Left lung (tissue), 4 donors: ENCODE measurements at regions not wholly inside any gene's neighbourhood (a gene's known extent, or its start where the extent isn't known, plus 50 kb on each side); places are given as distances from the start of the nearest gene placed in this dataset.
A peak's percentile ranks its signal among the peaks of the same experiment; 100 is the strongest.

Source experiments
- ATAC-seq: fragments of 200-7000 bp; cut with Tn5 transposase; one replicate; pipeline ENCODE4 v1.9.1; 2020; ENCODE audit warnings: moderate library complexity
- DNase-seq, 4 donors: peaks; one replicate each; pipeline ENCODE4 v3.0.0-alpha.2; 2013 to 2020
- H3K27ac ChIP-seq, 2 donors: fragments of 200-600 bp; sonication (generic) in 1 of 2; one replicate each; pipeline versions ENCODE4 v1.5.0 to v1.8.0; 2020 to 2021
- H3K27me3 ChIP-seq, 2 donors: fragments of 200-600 bp; sonication (generic) in 1 of 2; one replicate each; pipeline versions ENCODE4 v1.5.0 to v1.8.0; 2020 to 2021
- H3K36me3 ChIP-seq, 2 donors: fragments of 200-600 bp; sonication (generic) in 1 of 2; one replicate each; pipeline versions ENCODE4 v1.5.0 to v1.8.0; 2020 to 2021
- H3K4me1 ChIP-seq, 2 donors: fragments of 200-600 bp; one replicate each; pipeline ENCODE4 v1.8.0; 2021
- H3K4me3 ChIP-seq, 2 donors: fragments of 200-600 bp; sonication (generic) in 1 of 2; one replicate each; pipeline versions ENCODE4 v1.5.0 to v1.8.0; 2020 to 2021; ENCODE audit warnings: mild to moderate bottlenecking in 1 of 2
- H3K9me3 ChIP-seq, 2 donors: fragments of 200-600 bp; sonication (generic) in 1 of 2; one replicate each; pipeline versions ENCODE4 v1.5.0 to v1.8.0; 2020 to 2021
- intact Hi-C, 2 donors: fragments of 100-400 bp; cut with DNase I; formaldehyde crosslinking; loops; one replicate each; pipeline versions ENCODE4 v1.11.2 to v1.14.2; 2022
- TF ChIP-seq, protein P1 (sequence below), 2 donors: fragments of 200-600 bp; sonication (generic) in 1 of 2; IDR thresholded peaks; one replicate each; pipeline versions ENCODE4 v1.5.0 to v1.8.0; 2021; ENCODE audit warnings: antibody characterized with exemption in 2 of 2
- donor health status: DM: no; HTN: yes; CAD: no.
- donor health status: DM: no; HTN: no; CAD: no.

DNA sequence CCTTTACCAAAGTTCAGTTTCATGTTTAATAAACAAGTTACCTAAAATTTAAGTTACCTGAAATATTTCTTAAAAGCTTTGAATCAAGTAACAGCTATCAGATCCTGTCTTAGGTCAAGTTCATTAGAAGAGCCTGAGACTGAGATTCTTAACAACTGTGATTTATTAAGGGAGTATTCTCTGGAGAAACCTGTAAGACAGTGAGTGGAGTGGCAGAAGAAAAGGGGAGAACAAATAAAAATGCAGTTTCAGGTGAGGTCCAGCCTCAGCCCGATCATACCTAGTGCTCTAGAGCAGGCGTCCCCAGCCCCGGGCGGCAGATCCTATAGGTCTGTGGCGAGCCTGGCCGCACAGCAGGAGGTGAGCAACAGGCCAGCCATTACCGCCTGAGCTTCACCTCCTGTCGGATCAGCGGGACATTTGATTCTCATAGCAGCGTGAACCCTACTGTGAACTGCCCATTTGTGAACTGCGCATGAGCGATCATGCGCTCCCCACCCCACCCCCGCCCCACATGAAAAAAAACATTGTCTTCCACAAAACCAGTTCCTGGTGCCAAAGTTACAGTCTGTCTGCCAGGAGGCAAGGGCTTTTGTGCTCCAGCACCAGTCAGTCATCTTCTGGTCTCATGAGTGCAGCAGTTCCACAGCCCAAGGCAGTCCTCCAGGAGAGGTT, 59.2 kb upstream of the ADGRB3 start:
- no peak overlapping the region for H3K27ac ChIP-seq
- DNase-seq (peak in 3 of 4 donors; percentile 29 to 77 (median 61)), ATAC-seq (peak; percentile 83)
- no peaks in the 10 kb centered on the region for H3K36me3 ChIP-seq
- no peaks in the 10 kb centered on the region for H3K4me1 ChIP-seq
- intact Hi-C loops = no loop called here
- TF ChIP-seq, protein P1, sequence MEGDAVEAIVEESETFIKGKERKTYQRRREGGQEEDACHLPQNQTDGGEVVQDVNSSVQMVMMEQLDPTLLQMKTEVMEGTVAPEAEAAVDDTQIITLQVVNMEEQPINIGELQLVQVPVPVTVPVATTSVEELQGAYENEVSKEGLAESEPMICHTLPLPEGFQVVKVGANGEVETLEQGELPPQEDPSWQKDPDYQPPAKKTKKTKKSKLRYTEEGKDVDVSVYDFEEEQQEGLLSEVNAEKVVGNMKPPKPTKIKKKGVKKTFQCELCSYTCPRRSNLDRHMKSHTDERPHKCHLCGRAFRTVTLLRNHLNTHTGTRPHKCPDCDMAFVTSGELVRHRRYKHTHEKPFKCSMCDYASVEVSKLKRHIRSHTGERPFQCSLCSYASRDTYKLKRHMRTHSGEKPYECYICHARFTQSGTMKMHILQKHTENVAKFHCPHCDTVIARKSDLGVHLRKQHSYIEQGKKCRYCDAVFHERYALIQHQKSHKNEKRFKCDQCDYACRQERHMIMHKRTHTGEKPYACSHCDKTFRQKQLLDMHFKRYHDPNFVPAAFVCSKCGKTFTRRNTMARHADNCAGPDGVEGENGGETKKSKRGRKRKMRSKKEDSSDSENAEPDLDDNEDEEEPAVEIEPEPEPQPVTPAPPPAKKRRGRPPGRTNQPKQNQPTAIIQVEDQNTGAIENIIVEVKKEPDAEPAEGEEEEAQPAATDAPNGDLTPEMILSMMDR (IDR thresholded peaks at IDR 0.05) = no peak
- no peak overlapping the region for H3K4me3 ChIP-seq
- H3K27me3 ChIP-seq = peaks cover 0 to 9% of the 10 kb centered on the region in 2 donors
- no peaks in the 10 kb centered on the region for H3K9me3 ChIP-seq

GRCh38 chr6:68572975-68573374, 62.1 kb upstream of the ADGRB3 start:
- TF ChIP-seq, protein P1 (IDR thresholded peaks at IDR 0.05) = no peak
- Histone ChIP-seq H3K4me3 (no peak overlapping the region), H3K4me1 (no peaks in the 10 kb centered on the region), H3K27me3 (peaks cover 0 to 9% of the 10 kb centered on the region in 2 donors), H3K36me3 (no peaks in the 10 kb centered on the region), H3K27ac (no peak overlapping the region), H3K9me3 (no peaks in the 10 kb centered on the region)
- no peak for DNase-seq
- no peak for ATAC-seq
- intact Hi-C loops = no loop called here

- Histone ChIP-seq H3K36me3 (no peaks in the 10 kb centered on the region), H3K27me3 (peaks cover 0 to 9% of the 10 kb centered on the region in 2 donors), H3K4me1 (no peaks in the 10 kb centered on the region), H3K4me3 (no peak overlapping the region), H3K27ac (no peak overlapping the region), H3K9me3 (no peaks in the 10 kb centered on the region)
- TF ChIP-seq, protein P1 (IDR thresholded peaks at IDR 0.05) = no peak
- intact Hi-C loops = no loop called here
- DNase-seq = no peak
- peak; percentile 79 for ATAC-seq
Observed at GRCh38 chr6:68572525-68572924, 62.6 kb upstream of the ADGRB3 start.

- DNase-seq = peak in 1 of 4 donors; percentile 12
- intact Hi-C loops = no loop called here
Observed at GRCh38 chr6:68559716-68560115, 75.4 kb upstream of the ADGRB3 start.

GRCh38 chr6:68559070-68559469, 76.0 kb upstream of the ADGRB3 start:
- Histone ChIP-seq H3K36me3 (no peaks in the 10 kb centered on the region), H3K9me3 (no peaks in the 10 kb centered on the region), H3K4me3 (no peak overlapping the region), H3K27ac (no peak overlapping the region), H3K4me1 (no peaks in the 10 kb centered on the region), H3K27me3 (no peaks in the 10 kb centered on the region)
- TF ChIP-seq, protein P1 (IDR thresholded peaks at IDR 0.05) = no peak
- ATAC-seq (no peak), DNase-seq (peak in 1 of 4 donors; percentile 64)
- intact Hi-C loops = no loop called here

More at GRCh38 chr6:68559716-68560115, 75.4 kb upstream of the ADGRB3 start:
- Histone ChIP-seq H3K9me3 (no peaks in the 10 kb centered on the region), H3K36me3 (no peaks in the 10 kb centered on the region), H3K27me3 (no peaks in the 10 kb centered on the region), H3K27ac (no peak overlapping the region), H3K4me3 (no peak overlapping the region), H3K4me1 (no peaks in the 10 kb centered on the region)
- TF ChIP-seq, protein P1 (IDR thresholded peaks at IDR 0.05) = no peak
- ATAC-seq = no peak
